ENCODE measurements at regions not wholly inside any gene's neighbourhood (a gene's known extent, or its start where the extent isn't known, plus 50 kb on each side); places are given as distances from the start of the nearest gene placed in this dataset.
"Not testable (repeated sequence)": the region's sequence is repeated elsewhere in the genome, so short reads cannot be mapped to it uniquely, and the experiment has no call there.

- Histone ChIP-seq H3K4me2 (ENCODE audit: low read length) (no peak overlapping the region), H4K5ac (ENCODE audit: low read length) (no peak overlapping the region), H3K79me1 (ENCODE audit: low read length) (no peaks in the 10 kb centered on the region), H3K4me3 (ENCODE audit: low read length) (no peak overlapping the region), H3K36me3 (ENCODE audit: control insufficient read depth, insufficient read depth, low read length) (no peaks in the 10 kb centered on the region), H2BK15ac (replicated peaks; ENCODE audit: low read depth) (no peak overlapping the region), H3K27me3 (ENCODE audit: insufficient read depth, low read length, poor library complexity) (no peaks in the 10 kb centered on the region), H3K18ac (ENCODE audit: low read length) (no peak overlapping the region), H3K79me2 (ENCODE audit: control insufficient read depth, insufficient read depth, low read length) (no peaks in the 10 kb centered on the region), H3K4me1 (ENCODE audit: control insufficient read depth, low read depth, low read length) (no peaks in the 10 kb centered on the region), H2AK5ac (ENCODE audit: low read length) (no peak overlapping the region), H3K56ac (ENCODE audit: low read length) (no peak overlapping the region), H2BK5ac (ENCODE audit: low read length) (no peak overlapping the region), H3K9ac (ENCODE audit: low read length) (no peak overlapping the region), H3K23ac (ENCODE audit: low read length) (no peak overlapping the region), H3K4ac (ENCODE audit: low read depth, low read length) (no peak overlapping the region), H3K27ac (ENCODE audit: low read depth, low read length) (no peak overlapping the region), H2BK120ac (ENCODE audit: low read depth, low read length) (no peak overlapping the region), H4K8ac (ENCODE audit: low read depth, low read length) (no peak overlapping the region)
- peak; percentile 90 for DNase-seq
- WGBS (ENCODE audit: extremely low coverage, insufficient coverage, low lambda C conversion rate), result no CpG with 5 or more reads among the region's 6 CpGs
Observed at GRCh38 chr5:123937230-123937629, 425.3 kb downstream of the CSNK1G3 start.

- Histone ChIP-seq H3K27ac (ENCODE audit: low read depth, low read length) (no peak overlapping the region), H2AK5ac (ENCODE audit: low read length) (no peak overlapping the region), H3K23ac (ENCODE audit: low read length) (no peak overlapping the region), H3K36me3 (ENCODE audit: control insufficient read depth, insufficient read depth, low read length) (no peaks in the 10 kb centered on the region), H3K4ac (ENCODE audit: low read depth, low read length) (no peak overlapping the region), H2BK120ac (ENCODE audit: low read depth, low read length) (no peak overlapping the region), H2BK15ac (replicated peaks; ENCODE audit: low read depth) (no peak overlapping the region), H3K4me3 (ENCODE audit: low read length) (peak overlapping the region; percentile 9), H4K5ac (ENCODE audit: low read length) (no peak overlapping the region), H3K79me2 (ENCODE audit: control insufficient read depth, insufficient read depth, low read length) (no peaks in the 10 kb centered on the region), H3K4me1 (ENCODE audit: control insufficient read depth, low read depth, low read length) (no peaks in the 10 kb centered on the region), H2BK5ac (ENCODE audit: low read length) (no peak overlapping the region), H3K9ac (ENCODE audit: low read length) (no peak overlapping the region), H3K79me1 (ENCODE audit: low read length) (no peaks in the 10 kb centered on the region), H4K8ac (ENCODE audit: low read depth, low read length) (no peak overlapping the region), H3K56ac (ENCODE audit: low read length) (no peak overlapping the region), H3K27me3 (ENCODE audit: insufficient read depth, low read length, poor library complexity) (no peaks in the 10 kb centered on the region), H3K18ac (ENCODE audit: low read length) (no peak overlapping the region), H3K4me2 (ENCODE audit: low read length) (no peak overlapping the region)
- WGBS (ENCODE audit: extremely low coverage, insufficient coverage, low lambda C conversion rate), result no CpG with 5 or more reads among the region's 4 CpGs
- peak; percentile 6 for DNase-seq
Observed at GRCh38 chr5:123936548-123936947, 424.6 kb downstream of the CSNK1G3 start.

GRCh38 chr5:123933812-123934211, 421.8 kb downstream of the CSNK1G3 start:
- H3K4me2 ChIP-seq (ENCODE audit: low read length); H3K4ac ChIP-seq (ENCODE audit: low read depth, low read length); H4K8ac ChIP-seq (ENCODE audit: low read depth, low read length); H3K4me3 ChIP-seq (ENCODE audit: low read length); H3K27me3 ChIP-seq (ENCODE audit: insufficient read depth, low read length, poor library complexity); H3K27ac ChIP-seq (ENCODE audit: low read depth, low read length); H2BK5ac ChIP-seq (ENCODE audit: low read length); H3K56ac ChIP-seq (ENCODE audit: low read length); H3K9ac ChIP-seq (ENCODE audit: low read length); H4K5ac ChIP-seq (ENCODE audit: low read length); H3K4me1 ChIP-seq (ENCODE audit: control insufficient read depth, low read depth, low read length); H2AK5ac ChIP-seq (ENCODE audit: low read length); H3K79me1 ChIP-seq (ENCODE audit: low read length); H3K23ac ChIP-seq (ENCODE audit: low read length); H3K36me3 ChIP-seq (ENCODE audit: control insufficient read depth, insufficient read depth, low read length); H3K79me2 ChIP-seq (ENCODE audit: control insufficient read depth, insufficient read depth, low read length); H2BK15ac ChIP-seq (replicated peaks; ENCODE audit: low read depth); H2BK120ac ChIP-seq (ENCODE audit: low read depth, low read length); H3K18ac ChIP-seq (ENCODE audit: low read length): not testable (repeated sequence)
- peak; percentile 11 for DNase-seq
- WGBS (ENCODE audit: extremely low coverage, insufficient coverage, low lambda C conversion rate), result no CpG with 5 or more reads among the region's 7 CpGs

GRCh38 chr5:123929055-123929474, 417.1 kb downstream of the CSNK1G3 start:
- no peaks in the 10 kb centered on the region for H3K4me1 ChIP-seq (ENCODE audit: control insufficient read depth, low read depth, low read length)
- H2BK120ac ChIP-seq (ENCODE audit: low read depth, low read length), result no peak overlapping the region
- H3K27me3 ChIP-seq (ENCODE audit: insufficient read depth, low read length, poor library complexity), result no peaks in the 10 kb centered on the region
- no peak for DNase-seq
- H3K4me2 ChIP-seq (ENCODE audit: low read length), result no peak overlapping the region
- no peak overlapping the region for H3K27ac ChIP-seq (ENCODE audit: low read depth, low read length)
- H4K8ac ChIP-seq (ENCODE audit: low read depth, low read length), result no peak overlapping the region
- H3K18ac ChIP-seq (ENCODE audit: low read length), result no peak overlapping the region
- WGBS (ENCODE audit: extremely low coverage, insufficient coverage, low lambda C conversion rate), result no CpG with 5 or more reads among the region's 1 CpG
- H3K79me2 ChIP-seq (ENCODE audit: control insufficient read depth, insufficient read depth, low read length), result no peaks in the 10 kb centered on the region
- H2BK15ac ChIP-seq (replicated peaks; ENCODE audit: low read depth), result no peak overlapping the region
- H3K23ac ChIP-seq (ENCODE audit: low read length), result no peak overlapping the region
- no peak overlapping the region for H4K5ac ChIP-seq (ENCODE audit: low read length)
- H3K4me3 ChIP-seq (ENCODE audit: low read length), result no peak overlapping the region
- no peak overlapping the region for H3K4ac ChIP-seq (ENCODE audit: low read depth, low read length)
- H3K79me1 ChIP-seq (ENCODE audit: low read length), result no peaks in the 10 kb centered on the region
- no peak overlapping the region for H3K9ac ChIP-seq (ENCODE audit: low read length)
- H3K36me3 ChIP-seq (ENCODE audit: control insufficient read depth, insufficient read depth, low read length), result no peaks in the 10 kb centered on the region
- H2BK5ac ChIP-seq (ENCODE audit: low read length), result no peak overlapping the region
- H3K56ac ChIP-seq (ENCODE audit: low read length), result no peak overlapping the region
- H2AK5ac ChIP-seq (ENCODE audit: low read length), result no peak overlapping the region

GRCh38 chr5:123928401-123928800, 416.4 kb downstream of the CSNK1G3 start:
- no CpG with 5 or more reads among the region's 2 CpGs for WGBS (ENCODE audit: extremely low coverage, insufficient coverage, low lambda C conversion rate)
- Histone ChIP-seq H3K79me1 (ENCODE audit: low read length) (no peaks in the 10 kb centered on the region), H3K36me3 (ENCODE audit: control insufficient read depth, insufficient read depth, low read length) (no peaks in the 10 kb centered on the region), H3K18ac (ENCODE audit: low read length) (no peak overlapping the region), H2BK5ac (ENCODE audit: low read length) (no peak overlapping the region), H3K27ac (ENCODE audit: low read depth, low read length) (no peak overlapping the region), H3K56ac (ENCODE audit: low read length) (no peak overlapping the region), H3K4me1 (ENCODE audit: control insufficient read depth, low read depth, low read length) (no peaks in the 10 kb centered on the region), H2AK5ac (ENCODE audit: low read length) (no peak overlapping the region), H4K5ac (ENCODE audit: low read length) (no peak overlapping the region), H3K23ac (ENCODE audit: low read length) (no peak overlapping the region), H3K4me3 (ENCODE audit: low read length) (no peak overlapping the region), H3K79me2 (ENCODE audit: control insufficient read depth, insufficient read depth, low read length) (no peaks in the 10 kb centered on the region), H3K27me3 (ENCODE audit: insufficient read depth, low read length, poor library complexity) (no peaks in the 10 kb centered on the region), H4K8ac (ENCODE audit: low read depth, low read length) (no peak overlapping the region), H3K4ac (ENCODE audit: low read depth, low read length) (no peak overlapping the region), H2BK120ac (ENCODE audit: low read depth, low read length) (no peak overlapping the region), H2BK15ac (replicated peaks; ENCODE audit: low read depth) (no peak overlapping the region), H3K4me2 (ENCODE audit: low read length) (no peak overlapping the region), H3K9ac (ENCODE audit: low read length) (no peak overlapping the region)
- DNase-seq, result no peak

- H3K18ac ChIP-seq (ENCODE audit: low read length), result no peak overlapping the region
- no peak overlapping the region for H3K27ac ChIP-seq (ENCODE audit: low read depth, low read length)
- H4K5ac ChIP-seq (ENCODE audit: low read length), result no peak overlapping the region
- H3K4ac ChIP-seq (ENCODE audit: low read depth, low read length), result no peak overlapping the region
- H2BK15ac ChIP-seq (replicated peaks; ENCODE audit: low read depth), result no peak overlapping the region
- H3K79me2 ChIP-seq (ENCODE audit: control insufficient read depth, insufficient read depth, low read length), result no peaks in the 10 kb centered on the region
- no peak overlapping the region for H4K8ac ChIP-seq (ENCODE audit: low read depth, low read length)
- H2BK120ac ChIP-seq (ENCODE audit: low read depth, low read length), result no peak overlapping the region
- H2BK5ac ChIP-seq (ENCODE audit: low read length), result no peak overlapping the region
- H3K36me3 ChIP-seq (ENCODE audit: control insufficient read depth, insufficient read depth, low read length), result no peaks in the 10 kb centered on the region
- no peak overlapping the region for H3K56ac ChIP-seq (ENCODE audit: low read length)
- H3K79me1 ChIP-seq (ENCODE audit: low read length), result no peaks in the 10 kb centered on the region
- H3K27me3 ChIP-seq (ENCODE audit: insufficient read depth, low read length, poor library complexity), result no peaks in the 10 kb centered on the region
- no peak overlapping the region for H3K4me3 ChIP-seq (ENCODE audit: low read length)
- DNase-seq, result no peak
- no peak overlapping the region for H3K4me2 ChIP-seq (ENCODE audit: low read length)
- H3K4me1 ChIP-seq (ENCODE audit: control insufficient read depth, low read depth, low read length), result no peaks in the 10 kb centered on the region
- H2AK5ac ChIP-seq (ENCODE audit: low read length), result no peak overlapping the region
- H3K23ac ChIP-seq (ENCODE audit: low read length), result no peak overlapping the region
- H3K9ac ChIP-seq (ENCODE audit: low read length), result no peak overlapping the region
Observed at GRCh38 chr5:123921193-123921592, 409.2 kb downstream of the CSNK1G3 start.

Data from mesendoderm (in vitro differentiated cells).